Left hindlimb (tissue), 1 donor: ENCODE measurements at regions not wholly inside any gene's neighbourhood (a gene's known extent, or its start where the extent isn't known, plus 50 kb on each side); places are given as distances from the start of the nearest gene placed in this dataset.

Experiments
- DNase-seq: peaks from one replicate; pipeline ENCODE4 v3.0.0-alpha.2; 2018

DNA sequence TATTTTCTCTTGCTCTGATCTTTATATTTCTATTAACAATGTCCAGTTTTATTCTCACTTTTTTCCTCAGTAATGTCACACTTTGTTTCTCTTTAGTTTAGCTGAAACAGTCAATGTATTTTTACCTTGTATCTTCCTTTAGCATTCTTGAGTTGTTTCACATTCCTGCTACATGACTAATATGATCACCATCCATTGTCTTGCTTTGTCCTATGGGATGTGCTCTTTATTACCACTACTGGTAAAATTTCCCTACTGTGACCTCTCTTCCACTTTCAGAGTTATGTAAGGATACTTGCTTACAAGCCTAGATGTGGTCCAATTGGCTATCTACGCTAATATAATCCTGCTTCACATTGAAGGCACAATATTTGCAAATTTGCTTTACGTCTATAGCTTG is 457.9 kb downstream of the PIK3C3 start:
- no peak for DNase-seq

DNA sequence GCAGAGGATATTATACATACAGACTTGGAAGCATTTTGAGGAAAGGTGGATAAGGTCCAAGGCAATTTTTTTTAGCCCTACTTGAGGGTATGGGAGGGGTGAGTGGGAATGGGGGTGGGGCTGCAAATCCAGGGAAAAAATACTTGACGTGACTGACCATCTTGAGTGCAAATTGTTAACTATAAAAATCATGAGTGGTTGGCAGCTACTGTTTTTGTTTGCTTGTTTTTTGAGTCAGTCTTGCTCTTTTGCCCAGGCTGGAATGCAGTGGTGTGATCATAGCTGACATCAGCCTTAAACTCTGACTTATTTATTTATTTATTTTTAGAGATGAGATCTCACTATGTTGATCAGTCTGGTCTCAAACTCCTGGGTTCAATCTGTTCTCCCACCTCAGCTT is 458.8 kb downstream of the PIK3C3 start:
- DNase-seq, result no peak

DNA sequence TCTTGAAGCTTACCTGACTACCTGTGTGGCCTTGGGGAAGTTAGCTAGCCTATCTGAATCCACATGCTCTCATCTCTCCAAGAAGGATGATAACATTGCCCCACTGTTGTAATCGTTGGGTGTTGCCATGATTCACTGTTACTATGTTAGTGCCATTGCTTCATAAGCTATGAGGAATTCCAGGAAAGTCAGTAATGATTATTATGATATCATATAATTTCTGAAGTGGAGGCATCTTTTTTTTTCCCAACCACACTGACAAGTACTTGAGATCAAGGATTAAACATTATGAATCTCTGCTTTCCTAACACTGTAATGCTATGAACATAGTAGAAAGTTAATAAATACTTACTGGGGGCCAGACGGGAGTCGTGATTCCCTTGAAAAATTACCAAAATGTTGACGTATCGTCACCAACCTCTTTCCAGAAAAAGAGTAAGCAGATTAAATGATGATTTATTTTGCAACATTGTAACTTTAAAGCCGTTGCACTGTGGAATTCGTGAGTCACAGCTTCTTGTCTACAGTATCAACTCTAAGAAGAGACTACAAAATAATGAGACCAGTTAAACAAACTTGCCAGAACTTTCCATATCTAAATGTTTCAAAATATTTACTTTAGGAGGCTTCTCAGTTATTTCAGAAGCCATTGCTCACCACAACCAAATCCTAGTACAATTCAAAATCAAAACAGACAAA is 459.9 kb downstream of the PIK3C3 start:
- DNase-seq, result no peak

DNA sequence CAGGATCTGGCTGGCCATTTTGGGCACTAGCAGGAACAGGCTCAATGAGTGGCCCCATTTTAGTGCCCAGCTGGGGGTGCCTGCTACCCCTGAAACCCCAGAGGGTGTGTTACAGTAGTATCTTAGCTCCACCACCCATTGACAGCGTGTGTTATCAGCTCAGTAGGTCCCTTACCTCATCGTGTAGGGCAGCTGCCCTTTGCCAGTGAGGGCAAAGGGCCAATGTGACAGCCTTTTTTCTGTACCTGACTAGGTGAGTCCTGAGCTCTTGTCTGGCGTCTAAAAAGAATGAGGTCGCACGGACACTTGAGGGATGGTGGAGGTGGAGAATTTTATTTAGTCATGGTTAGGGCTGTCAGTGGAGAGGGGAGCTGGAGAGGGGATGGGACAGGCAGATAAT is 462.2 kb downstream of the PIK3C3 start:
- no peak for DNase-seq

DNA sequence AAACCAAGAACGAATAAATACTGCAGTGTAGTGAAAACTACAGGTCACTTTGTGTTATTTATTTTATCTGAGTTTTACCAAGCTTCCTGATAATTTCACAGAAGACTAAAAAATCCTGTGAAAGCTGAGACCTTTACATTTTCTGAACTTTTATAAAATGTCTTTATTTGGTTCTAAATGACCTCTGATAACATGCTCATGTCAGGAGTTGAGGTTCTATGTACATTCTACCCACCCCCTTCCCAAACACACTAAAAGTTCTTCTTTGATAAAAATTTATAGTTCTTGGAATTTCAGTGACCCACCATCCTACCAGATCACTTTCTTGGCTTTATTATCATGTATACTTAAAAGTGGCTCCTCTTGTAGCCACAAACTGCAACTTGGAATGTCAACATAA is 463.1 kb downstream of the PIK3C3 start:
- no peak for DNase-seq

DNA sequence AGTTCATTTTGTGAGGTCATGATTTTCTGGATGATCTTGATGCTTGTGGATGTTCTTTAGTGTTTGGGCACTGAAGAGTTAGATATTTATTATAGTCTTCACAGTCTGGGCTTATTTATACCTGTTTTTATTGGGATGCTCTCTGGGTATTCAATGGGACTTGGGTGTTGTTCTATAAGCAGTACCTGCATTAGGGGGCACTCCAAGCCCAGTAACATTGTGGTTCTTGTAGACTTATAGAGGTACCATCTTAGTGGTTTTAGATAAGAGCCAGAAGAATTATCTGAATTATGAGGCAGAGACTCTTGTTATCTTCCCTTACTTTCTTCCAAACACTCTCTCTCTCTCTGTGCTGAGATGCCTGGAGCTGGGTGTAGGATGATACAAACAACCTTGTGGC is 470.0 kb downstream of the PIK3C3 start:
- DNase-seq, result no peak

DNA sequence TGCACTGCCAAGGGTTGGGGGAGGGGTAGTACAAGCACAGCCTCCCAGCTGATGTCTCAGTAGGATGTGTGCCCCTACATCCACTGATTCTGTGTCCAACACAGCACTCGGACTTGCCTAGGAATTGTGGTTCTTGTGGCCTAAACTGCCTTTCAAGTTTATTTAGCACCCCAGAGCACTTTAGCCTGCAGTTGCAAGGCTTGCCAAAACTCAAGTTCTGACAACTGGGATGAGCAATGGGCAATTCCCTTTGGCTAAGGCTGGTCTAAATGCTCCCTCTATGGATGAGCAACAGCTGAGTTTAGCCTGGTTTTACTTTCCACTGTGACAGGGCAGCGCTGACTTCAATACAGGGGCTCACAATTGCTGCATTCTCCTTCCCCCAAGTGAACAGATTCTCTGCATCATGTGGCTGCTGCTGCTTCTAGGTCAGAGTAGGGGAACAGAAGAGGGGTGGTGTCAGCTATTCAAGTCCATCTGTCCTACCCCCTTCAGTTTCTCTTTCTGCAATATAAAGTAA is 471.5 kb downstream of the PIK3C3 start:
- no peak for DNase-seq

DNA sequence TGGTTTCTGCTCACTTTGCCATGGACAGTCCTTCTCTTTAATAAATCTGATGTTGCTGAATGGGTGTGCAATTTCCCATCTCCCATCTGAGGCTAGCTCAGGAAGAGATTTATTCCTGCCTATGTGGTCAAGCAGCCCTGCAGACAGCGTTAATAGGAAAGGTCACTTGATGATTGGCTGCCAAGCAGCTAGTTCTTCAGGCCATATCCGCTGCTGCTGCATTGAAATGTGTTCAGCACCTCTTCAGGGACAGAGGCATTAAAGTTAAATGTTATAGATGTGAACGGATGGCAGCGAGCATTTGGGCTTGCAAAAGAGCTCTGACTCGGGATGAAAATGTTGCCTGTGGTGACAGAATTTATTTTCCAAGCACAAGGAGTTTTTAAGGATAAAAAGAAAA is 474.2 kb downstream of the PIK3C3 start:
- no peak for DNase-seq

DNA sequence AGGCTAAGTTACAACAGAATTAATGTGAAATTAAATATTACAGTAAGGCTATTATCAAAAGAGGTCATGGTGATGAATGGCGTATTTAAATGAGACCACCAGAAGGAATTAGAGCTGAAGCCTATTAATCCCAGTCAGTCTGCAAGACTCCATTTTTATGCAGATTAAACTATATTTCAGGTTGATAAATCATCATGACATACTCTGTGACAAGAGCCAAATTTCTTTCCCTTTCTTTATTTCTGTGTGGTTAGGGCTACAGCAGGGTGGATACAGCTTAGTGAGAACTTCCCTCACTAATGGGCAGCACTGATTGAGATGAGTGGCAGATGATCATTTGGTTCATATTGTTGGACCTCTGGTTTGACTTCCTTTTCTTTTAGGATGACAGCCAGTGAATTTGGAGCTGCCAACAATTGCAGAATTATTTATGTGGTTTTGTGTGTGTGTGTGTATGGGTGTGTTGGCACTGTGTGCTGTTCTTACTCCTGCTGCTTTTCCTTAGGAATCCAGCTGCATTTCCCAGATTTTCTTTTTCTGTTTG is 481.3 kb downstream of the PIK3C3 start:
- no peak for DNase-seq

DNA sequence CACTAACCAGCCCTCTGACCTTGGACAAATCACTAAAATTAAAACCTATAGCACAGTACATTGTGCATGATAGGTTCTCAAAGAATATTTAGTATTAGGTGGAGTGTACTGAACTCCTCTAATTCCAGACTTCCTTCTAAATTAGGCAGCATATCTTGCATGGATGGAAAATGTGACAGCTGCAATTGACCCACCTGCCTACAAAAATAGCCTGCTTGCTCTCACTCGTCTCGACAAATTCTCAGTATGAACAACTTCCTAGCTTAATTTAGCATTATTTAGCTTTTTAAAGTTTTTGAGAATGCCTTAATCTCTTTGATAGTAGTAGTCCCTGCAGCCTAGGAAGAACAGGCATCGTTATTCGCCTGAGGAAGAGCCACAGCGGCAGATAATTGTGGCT is 482.0 kb downstream of the PIK3C3 start:
- DNase-seq, result no peak

DNA sequence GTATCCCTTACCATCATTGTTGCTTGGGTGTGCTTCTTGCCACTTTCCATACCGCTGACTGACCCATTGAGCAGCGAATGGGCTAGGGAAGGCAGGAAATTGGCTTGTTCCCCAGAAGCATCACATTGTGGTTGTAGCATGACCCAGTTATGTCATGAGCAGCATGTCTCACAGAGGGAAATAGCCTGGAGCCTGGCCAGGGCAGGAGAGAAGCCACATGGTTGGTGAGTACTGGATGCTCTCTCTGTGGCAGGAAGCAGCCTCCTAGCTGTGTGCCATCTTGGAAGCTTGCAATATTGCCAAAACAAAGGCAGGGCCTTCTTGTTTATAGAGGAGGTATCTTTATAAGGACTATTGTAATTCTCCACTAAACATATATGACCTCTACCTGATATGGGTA is 482.6 kb downstream of the PIK3C3 start:
- DNase-seq, result no peak

DNA sequence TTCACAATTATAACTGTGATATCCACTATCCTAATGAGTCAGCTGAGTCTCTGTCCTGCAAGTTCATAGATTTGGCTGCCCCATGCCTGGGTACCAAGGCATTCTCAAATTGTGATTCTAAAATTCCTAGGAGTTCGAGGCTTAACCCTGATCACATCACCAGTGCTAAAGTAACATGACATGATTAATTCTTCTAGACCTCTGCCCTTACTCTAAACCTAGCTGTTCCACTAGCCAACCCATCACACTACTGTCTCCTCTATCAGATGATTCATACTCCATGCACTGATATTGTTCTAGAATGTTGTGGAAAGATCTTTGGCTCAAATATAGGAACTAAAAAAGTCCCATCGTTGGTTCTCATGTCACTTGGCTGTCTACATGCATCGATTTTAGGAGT is 487.6 kb downstream of the PIK3C3 start:
- DNase-seq, result no peak

DNA sequence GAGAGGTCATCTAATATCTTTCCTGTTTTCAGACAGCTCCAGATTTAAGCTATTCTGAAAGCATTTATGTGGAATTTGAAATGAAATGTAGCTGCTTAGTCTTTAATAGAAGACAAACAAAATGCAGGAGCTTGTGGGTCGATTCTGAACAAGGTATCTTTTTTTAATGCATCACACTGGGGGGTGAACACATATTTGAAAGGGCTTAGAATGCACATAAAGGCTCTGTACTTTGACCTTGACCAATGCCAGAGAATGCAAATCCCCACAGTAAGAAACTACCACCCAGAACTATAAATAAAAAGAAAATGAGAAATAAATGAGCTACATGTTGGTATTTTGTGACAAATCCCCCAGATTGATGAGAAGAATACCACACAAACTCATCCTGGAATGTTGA is 489.3 kb downstream of the PIK3C3 start:
- no peak for DNase-seq

DNA sequence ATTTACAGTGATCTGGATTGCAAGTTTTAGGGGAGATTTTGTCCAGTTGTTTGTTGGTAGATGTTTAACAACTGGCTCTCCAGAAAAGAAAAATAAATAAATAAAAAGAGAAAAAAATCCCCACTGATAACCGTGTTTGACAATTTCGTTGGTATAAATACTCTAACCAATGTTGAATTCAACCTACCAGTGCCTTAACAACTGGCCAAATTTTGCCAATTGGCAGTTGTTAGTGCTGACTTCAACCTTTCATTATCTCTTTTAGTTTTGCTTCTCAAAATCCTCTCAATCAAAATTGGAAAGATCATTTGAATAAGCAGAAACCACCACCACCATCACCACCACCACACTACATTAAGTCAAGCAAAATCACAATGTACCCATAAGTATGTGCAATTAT is 490.3 kb downstream of the PIK3C3 start:
- no peak for DNase-seq

DNA sequence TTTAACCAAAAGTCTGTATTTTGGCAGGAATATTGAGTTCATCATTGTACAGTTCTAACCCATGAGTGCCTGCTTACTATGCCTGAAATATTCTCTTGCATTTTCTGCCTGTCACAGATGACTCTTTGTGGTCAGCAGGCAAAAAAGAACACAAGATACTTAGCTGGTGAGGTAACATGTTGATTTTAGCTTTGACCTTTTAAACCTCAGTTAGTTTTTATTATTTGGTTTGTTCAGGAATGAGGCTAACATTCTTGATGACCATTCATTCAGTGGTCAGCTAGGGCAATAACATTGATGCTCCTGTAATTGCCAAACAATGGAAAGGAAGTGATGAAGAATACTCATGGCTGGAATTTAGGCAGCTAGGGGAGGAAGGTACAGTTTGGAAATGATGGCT is 491.2 kb downstream of the PIK3C3 start:
- no peak for DNase-seq

DNA sequence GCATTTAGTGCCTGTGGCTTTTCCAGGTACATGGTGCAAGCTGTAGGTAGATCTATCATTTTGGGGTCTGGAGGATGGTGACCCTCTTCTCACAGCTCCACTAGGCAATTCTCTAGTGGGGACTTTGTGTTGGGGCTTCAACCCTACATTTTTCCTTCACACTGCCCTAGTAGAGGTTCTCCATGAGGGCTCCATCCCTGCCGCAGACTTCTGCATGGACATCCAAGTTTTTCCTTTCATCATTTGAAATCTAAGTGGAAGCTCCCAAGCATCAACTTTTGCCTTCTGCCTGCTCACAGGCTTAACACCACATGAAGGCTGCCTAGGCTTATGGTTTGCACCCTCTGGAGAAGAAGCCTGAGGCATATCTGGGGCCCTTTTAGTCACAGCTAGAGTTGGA is 492.7 kb downstream of the PIK3C3 start:
- DNase-seq, result no peak

DNA sequence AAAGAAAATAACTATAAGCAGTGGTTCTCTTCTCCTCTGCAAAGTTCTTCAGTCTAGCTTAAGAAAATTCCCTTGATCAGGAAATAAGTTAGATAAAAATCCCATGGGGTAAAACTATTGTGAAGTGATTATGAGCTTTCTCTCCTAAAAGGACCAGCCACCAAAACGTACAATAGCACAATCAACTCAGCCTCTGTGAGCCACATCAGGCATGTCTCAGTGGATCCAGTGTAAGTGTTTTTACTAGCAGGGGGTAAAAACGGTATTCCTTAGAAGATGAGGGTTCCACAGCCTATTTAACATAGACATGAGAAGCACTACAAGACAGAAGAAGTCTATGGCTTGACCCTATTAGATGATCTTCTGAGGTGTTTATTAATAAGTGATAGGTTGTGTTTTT is 503.2 kb downstream of the PIK3C3 start:
- no peak for DNase-seq

DNA sequence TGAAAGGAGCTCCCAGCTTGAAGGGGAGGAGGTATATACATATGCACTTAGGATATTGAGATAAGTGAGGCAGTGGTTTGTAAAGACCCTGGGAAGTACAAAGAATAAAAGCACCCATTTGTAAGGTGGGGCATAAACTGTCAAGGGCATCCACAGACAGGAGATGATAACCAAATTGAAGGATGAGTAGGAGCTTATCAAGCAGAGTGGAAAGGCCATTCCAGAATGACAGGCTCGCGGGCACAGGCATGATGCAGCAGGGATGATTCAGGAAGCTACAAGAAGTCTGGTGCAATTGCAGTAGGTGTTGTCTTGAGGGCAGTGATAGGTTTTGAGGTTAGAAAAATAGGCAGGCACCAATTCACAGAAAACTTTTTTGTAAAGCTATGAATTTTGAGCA is 504.8 kb downstream of the PIK3C3 start:
- no peak for DNase-seq

DNA sequence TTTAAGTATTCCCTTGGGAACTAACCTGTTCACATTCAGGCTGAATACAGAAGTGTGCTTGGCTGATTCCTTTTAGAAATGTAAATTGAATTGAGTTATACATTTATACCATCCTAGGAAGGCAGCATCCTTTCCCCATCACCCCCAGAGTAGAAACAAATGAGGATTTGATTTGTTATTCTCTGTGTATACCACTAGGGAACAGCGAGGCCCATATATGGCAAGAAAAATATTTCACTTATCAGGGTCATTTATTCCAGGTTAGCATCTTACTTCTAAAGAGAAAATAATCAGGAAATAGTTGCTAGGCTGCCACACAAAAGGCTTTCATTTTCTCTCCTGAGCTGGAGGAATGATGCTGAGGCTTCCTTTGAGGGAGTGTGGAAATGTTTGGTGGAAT is 516.9 kb downstream of the PIK3C3 start:
- DNase-seq, result no peak

DNA sequence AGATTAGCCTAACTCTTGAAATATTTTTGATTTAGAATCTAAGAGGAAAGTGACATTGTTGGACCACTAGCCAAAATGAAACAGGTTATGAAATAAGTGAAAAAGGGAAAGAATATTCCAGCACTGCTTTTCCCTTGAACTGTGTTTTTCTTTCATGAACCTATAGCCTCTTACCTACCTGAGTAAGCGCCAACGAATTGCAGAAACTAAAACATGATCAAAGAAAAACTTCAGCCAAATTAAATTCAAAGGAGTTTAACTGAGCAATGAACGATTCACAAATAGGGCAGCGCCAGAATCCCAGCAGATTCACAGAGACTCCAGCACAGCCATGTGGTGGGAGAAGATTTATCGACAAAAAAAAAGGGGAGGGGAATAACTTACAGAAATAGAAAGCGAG is 518.6 kb downstream of the PIK3C3 start:
- no peak for DNase-seq

DNA sequence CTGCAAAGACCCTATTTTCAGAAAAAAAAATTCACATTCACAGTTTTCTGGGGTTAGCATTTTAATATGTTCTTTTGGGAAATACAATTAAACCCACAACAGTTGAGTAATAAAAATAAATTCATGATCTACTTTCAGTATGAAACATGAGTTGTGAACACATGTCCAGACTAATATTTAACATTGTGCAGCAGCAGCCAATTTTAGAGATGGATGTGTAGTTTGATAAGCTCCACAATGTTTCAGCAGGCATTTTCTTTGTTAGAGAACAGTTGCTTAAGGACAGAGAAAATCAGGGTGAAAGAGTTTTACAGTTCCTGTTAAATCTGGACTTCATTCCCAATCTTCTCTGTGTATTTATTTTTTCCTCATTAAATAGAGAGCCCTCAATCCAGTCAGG is 519.5 kb downstream of the PIK3C3 start:
- DNase-seq, result no peak

DNA sequence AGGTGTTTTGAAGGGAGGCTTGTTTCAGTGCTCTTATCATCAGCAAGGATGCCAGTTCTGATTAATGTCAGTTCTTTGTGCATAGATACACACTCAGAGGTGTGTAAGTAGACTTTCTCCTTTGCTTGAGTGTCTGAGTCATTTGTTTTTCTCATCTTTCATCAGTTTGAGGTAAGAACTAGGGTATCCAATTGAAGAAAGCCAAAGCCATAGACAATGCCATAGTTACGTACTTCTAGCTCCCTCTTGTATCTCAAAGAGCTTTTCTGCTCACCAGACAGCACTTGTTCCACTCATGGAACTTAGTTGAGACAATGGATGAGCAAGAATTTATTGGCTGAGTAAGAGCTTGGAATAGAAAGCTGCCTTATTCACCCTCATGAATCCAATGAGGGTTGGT is 520.1 kb downstream of the PIK3C3 start:
- no peak for DNase-seq

DNA sequence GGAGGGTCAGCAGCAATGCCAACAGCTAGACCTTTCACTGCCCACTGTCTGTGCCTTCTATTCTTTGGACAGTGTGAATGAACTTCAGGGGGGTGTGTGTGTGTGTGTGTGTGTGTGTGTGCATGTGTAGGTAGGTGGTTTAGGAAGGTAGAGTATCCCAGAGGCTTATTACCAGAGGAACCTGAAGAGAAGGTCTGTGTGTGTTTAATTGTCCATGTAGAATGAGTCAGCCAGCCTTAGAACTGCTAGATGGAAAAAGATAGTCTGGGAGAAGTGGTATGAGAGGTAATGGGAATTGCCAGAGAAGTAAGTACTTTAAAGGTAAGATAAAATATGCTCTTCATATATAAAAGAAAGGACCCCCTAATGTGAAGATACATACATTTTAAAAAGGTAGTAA is 522.2 kb downstream of the PIK3C3 start:
- DNase-seq, result no peak

DNA sequence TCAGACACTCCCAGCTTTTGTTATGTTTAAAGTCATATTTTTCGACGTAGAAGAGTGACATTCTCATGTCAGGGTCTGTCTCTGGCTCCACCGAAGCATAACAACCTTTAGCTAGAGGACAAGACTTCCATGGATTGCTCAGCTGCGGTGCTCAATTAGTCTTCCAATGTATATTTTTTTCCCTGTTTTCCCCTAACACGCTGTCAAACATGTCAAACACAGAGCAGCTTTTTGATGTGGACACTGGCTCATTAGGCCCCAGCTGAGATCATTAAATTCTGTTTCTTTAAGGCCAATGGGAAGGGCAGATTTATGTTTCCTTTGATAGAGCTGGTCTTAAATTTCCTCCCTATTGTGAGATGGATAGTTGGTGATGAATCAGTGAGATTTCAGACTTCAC is 525.4 kb downstream of the PIK3C3 start:
- no peak for DNase-seq

DNA sequence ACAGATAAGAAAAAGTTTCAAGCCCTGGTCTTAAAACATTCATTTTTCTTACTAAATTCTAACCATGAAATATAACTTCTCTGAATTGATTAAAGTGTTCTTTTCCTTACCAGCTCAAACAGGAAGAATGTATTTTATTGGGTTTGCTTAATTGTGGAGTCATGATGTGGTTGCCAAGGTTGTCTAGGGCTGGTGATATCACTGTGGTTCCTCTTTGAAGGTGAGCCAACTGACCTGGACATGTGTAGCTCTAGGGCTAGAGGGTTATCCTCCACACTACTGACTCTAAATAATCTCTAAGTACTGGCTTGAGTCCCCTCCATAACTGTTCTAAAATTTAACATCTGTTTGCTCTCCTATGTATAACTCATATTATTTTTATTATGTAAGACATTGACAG is 529.6 kb downstream of the PIK3C3 start:
- no peak for DNase-seq
